Mucosa of rectum (tissue), 2 donors: ENCODE measurements at regions not wholly inside any gene's neighbourhood (a gene's known extent, or its start where the extent isn't known, plus 50 kb on each side); places are given as distances from the start of the nearest gene placed in this dataset.
A peak's percentile ranks its signal among the peaks of the same experiment; 100 is the strongest.

Source experiments
- H3K27ac ChIP-seq, 2 donors: one replicate each; pipeline ENCODE4 v1.7.0; 2013; ENCODE audit warnings: inconsistent platforms in 2 of 2, low read depth in 2 of 2, low read length in 2 of 2
- H3K27me3 ChIP-seq, 2 donors: one replicate each; pipeline ENCODE4 v1.7.0; 2013; ENCODE audit warnings: low read length in 2 of 2; ENCODE audit not compliant: control insufficient read depth in 2 of 2, insufficient read depth in 2 of 2
- H3K36me3 ChIP-seq, 2 donors: one replicate each; pipeline ENCODE4 v1.7.0; 2013; ENCODE audit warnings: low read length in 2 of 2; ENCODE audit not compliant: control insufficient read depth in 2 of 2, insufficient read depth in 2 of 2
- H3K4me1 ChIP-seq, 2 donors: one replicate each; pipeline ENCODE4 v1.7.0; 2013; ENCODE audit warnings: low read length in 2 of 2, mild to moderate bottlenecking in 1 of 2; ENCODE audit not compliant: control insufficient read depth in 2 of 2, insufficient read depth in 2 of 2
- H3K4me3 ChIP-seq, 2 donors: one replicate each; pipeline ENCODE4 v1.7.0; 2013; ENCODE audit warnings: low read length in 2 of 2
- H3K9ac ChIP-seq, 2 donors: one replicate each; pipeline ENCODE4 v1.7.0; 2013; ENCODE audit warnings: low read length in 2 of 2, low read depth in 1 of 2, mild to moderate bottlenecking in 1 of 2
- H3K9me3 ChIP-seq, 2 donors: one replicate each; pipeline ENCODE4 v1.7.0; 2013; ENCODE audit warnings: low read length in 2 of 2; ENCODE audit not compliant: control insufficient read depth in 2 of 2
- donor health status: healthy.
- donor health status: Normal muscosa, but diverticular disease.

- no peaks in the 10 kb centered on the region for H3K27me3 ChIP-seq
- H3K36me3 ChIP-seq = no peaks in the 10 kb centered on the region
- H3K4me3 ChIP-seq = no peak overlapping the region
- H3K4me1 ChIP-seq = no peaks in the 10 kb centered on the region
- no peaks in the 10 kb centered on the region for H3K9me3 ChIP-seq
- H3K9ac ChIP-seq = no peak overlapping the region
- H3K27ac ChIP-seq = peak overlapping the region in 1 of 2 donors; percentile 13
Measured at GRCh38 chr12:22396735-22397134, 62.2 kb upstream of the ST8SIA1 start.

DNA sequence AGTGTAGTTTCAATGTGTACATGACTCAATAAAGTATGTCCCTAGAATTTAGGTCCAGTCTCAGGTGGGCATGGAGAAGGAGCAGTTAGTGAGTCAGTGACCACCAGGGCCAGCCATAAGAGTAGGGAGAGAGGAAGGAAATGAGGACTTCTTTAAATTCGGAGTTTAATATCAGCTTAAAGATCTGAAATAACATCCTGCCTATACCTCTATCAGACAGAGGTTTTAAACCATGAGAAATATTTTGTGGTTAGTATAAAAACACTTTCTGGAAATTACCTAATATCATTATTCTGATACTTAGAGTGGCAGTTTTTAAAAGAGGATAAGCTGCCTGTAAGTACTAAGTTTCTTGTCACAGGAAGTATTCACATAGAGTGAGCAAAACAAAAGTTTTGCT is 61.7 kb upstream of the ST8SIA1 start:
- no peak overlapping the region for H3K27ac ChIP-seq
- no peaks in the 10 kb centered on the region for H3K9me3 ChIP-seq
- H3K9ac ChIP-seq = no peak overlapping the region
- no peaks in the 10 kb centered on the region for H3K4me1 ChIP-seq
- no peak overlapping the region for H3K4me3 ChIP-seq
- no peaks in the 10 kb centered on the region for H3K36me3 ChIP-seq
- no peaks in the 10 kb centered on the region for H3K27me3 ChIP-seq

DNA sequence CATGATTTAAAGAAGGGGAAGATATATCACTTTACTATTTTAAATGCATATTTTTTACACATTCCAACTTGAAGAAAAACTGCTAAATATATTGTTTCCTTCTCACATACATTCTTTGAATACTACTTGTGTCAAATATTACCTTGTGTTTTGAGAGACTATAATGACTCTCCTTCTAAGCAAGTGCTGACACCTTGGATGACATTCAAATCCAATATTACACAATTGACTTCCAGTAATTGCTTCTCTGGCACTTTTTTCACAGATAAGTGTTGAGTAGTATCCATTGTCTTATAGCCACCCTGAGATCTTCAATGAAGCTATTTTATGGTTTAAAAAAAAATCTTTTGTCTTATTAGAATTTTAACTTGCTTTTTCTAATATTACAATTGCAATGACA is 61.2 kb upstream of the ST8SIA1 start:
- H3K9me3 ChIP-seq = no peaks in the 10 kb centered on the region
- H3K36me3 ChIP-seq = no peaks in the 10 kb centered on the region
- H3K4me3 ChIP-seq = no peak overlapping the region
- no peaks in the 10 kb centered on the region for H3K27me3 ChIP-seq
- no peaks in the 10 kb centered on the region for H3K4me1 ChIP-seq
- H3K27ac ChIP-seq = no peak overlapping the region
- H3K9ac ChIP-seq = no peak overlapping the region
